ENCODE measurements at regions not wholly inside any gene's neighbourhood (a gene's known extent, or its start where the extent isn't known, plus 50 kb on each side); places are given as distances from the start of the nearest gene placed in this dataset.
A peak's percentile ranks its signal among the peaks of the same experiment; 100 is the strongest.

GRCh38 chr17:79446399-79447009 is 164.3 kb downstream of the RBFOX3 start:
- peak; percentile 2 for DNase-seq (ENCODE audit: low read depth)

GRCh38 chr17:79444198-79444597 is 166.7 kb downstream of the RBFOX3 start:
- no peak for DNase-seq (ENCODE audit: low read depth)

- DNase-seq (ENCODE audit: low read depth) = no peak
Measured at GRCh38 chr17:79443026-79443425, 167.8 kb downstream of the RBFOX3 start.

- no peak for DNase-seq (ENCODE audit: low read depth)
Measured at GRCh38 chr17:79441356-79442160, 169.3 kb downstream of the RBFOX3 start.

GRCh38 chr17:79440251-79440650 is 170.6 kb downstream of the RBFOX3 start:
- no peak for DNase-seq (ENCODE audit: low read depth)

- DNase-seq (ENCODE audit: low read depth) = no peak
Measured at GRCh38 chr17:79439493-79439892, 171.4 kb downstream of the RBFOX3 start.

- DNase-seq (ENCODE audit: low read depth) = no peak
Measured at GRCh38 chr17:79438546-79439334, 172.1 kb downstream of the RBFOX3 start.

GRCh38 chr17:79438058-79438457 is 172.8 kb downstream of the RBFOX3 start:
- DNase-seq (ENCODE audit: low read depth) = no peak

- no peak for DNase-seq (ENCODE audit: low read depth)
Measured at GRCh38 chr17:79437081-79437480, 173.8 kb downstream of the RBFOX3 start.

- DNase-seq (ENCODE audit: low read depth) = no peak
Measured at GRCh38 chr17:79435962-79436361, 174.9 kb downstream of the RBFOX3 start.

- DNase-seq (ENCODE audit: low read depth) = no peak
Measured at GRCh38 chr17:79435296-79435695, 175.6 kb downstream of the RBFOX3 start.

- DNase-seq (ENCODE audit: low read depth) = no peak
Measured at GRCh38 chr17:79434215-79434614, 176.6 kb downstream of the RBFOX3 start.

GRCh38 chr17:79433379-79433778 is 177.5 kb downstream of the RBFOX3 start:
- no peak for DNase-seq (ENCODE audit: low read depth)

GRCh38 chr17:79431175-79431574 is 179.7 kb downstream of the RBFOX3 start:
- no peak for DNase-seq (ENCODE audit: low read depth)

- DNase-seq (ENCODE audit: low read depth) = no peak
Measured at GRCh38 chr17:79429864-79430494, 180.9 kb downstream of the RBFOX3 start.

- no peak for DNase-seq (ENCODE audit: low read depth)
Measured at GRCh38 chr17:79428988-79429387, 181.9 kb downstream of the RBFOX3 start.

GRCh38 chr17:79427621-79428539 is 183.0 kb downstream of the RBFOX3 start:
- DNase-seq (ENCODE audit: low read depth) = no peak

GRCh38 chr17:79425686-79426085 is 185.2 kb downstream of the RBFOX3 start:
- DNase-seq (ENCODE audit: low read depth) = no peak

GRCh38 chr17:79424471-79425185 is 186.2 kb downstream of the RBFOX3 start:
- no peak for DNase-seq (ENCODE audit: low read depth)

- no peak for DNase-seq (ENCODE audit: low read depth)
Measured at GRCh38 chr17:79423811-79424465, 186.9 kb downstream of the RBFOX3 start.

Data from M059J (cell line).